HL-60 (cell line): ENCODE measurements at regions not wholly inside any gene's neighbourhood (a gene's known extent, or its start where the extent isn't known, plus 50 kb on each side); places are given as distances from the start of the nearest gene placed in this dataset.

Experiments used
- CTCF ChIP-seq: IDR thresholded peaks from one replicate; pipeline ENCODE4 v1.5.1; 2011; ENCODE audit warnings: low read length, control low read depth, inconsistent platforms; ENCODE audit not compliant: insufficient read depth
- GABPA ChIP-seq: IDR thresholded peaks from 2 replicates; pipeline ENCODE4 v1.6.1; 2012; ENCODE audit warnings: low read depth
- POLR2AphosphoS5 ChIP-seq: IDR thresholded peaks from 2 replicates; pipeline ENCODE4 v1.6.1; 2012; ENCODE audit warnings: low read depth
- REST ChIP-seq: IDR thresholded peaks from 2 replicates; pipeline ENCODE4 v1.6.1; 2012; ENCODE audit warnings: low read depth; ENCODE audit not compliant: insufficient replicate concordance
- SPI1 ChIP-seq: IDR thresholded peaks from 2 replicates; pipeline ENCODE4 v1.6.1; 2012; ENCODE audit warnings: low read depth, mild to moderate bottlenecking, borderline replicate concordance

GRCh38 chr1:87273291-87273690, 55.4 kb upstream of the LMO4 start:
- TF ChIP-seq CTCF (no peak), POLR2AphosphoS5 (no peak), REST (no peak), GABPA (no peak), SPI1 (no peak)
